Upper lobe of left lung (tissue), 6 donors: ENCODE measurements at regions not wholly inside any gene's neighbourhood (a gene's known extent, or its start where the extent isn't known, plus 50 kb on each side); places are given as distances from the start of the nearest gene placed in this dataset.

ENCODE experiments used
- ATAC-seq, 2 donors: fragments of 200-7000 bp; cut with Tn5 transposase; one replicate each; pipeline ENCODE4 v1.9.1; 2022; ENCODE audit warnings: mild to moderate bottlenecking in 2 of 2, moderate library complexity in 2 of 2; ENCODE audit not compliant: low FRiP score in 2 of 2
- DNase-seq, 2 donors: peaks; one replicate each; pipeline ENCODE4 v3.0.0-alpha.2; 2019 to 2020
- H3K27ac ChIP-seq, 4 donors: fragments of 200-600 bp; sonication (generic); one replicate each; pipeline ENCODE4 v1.5.1; 2016 to 2019
- H3K27me3 ChIP-seq, 4 donors: fragments of 200-600 bp; sonication (generic); one replicate each; pipeline ENCODE4 v1.5.1; 2017 to 2019
- H3K36me3 ChIP-seq, 4 donors: fragments of 200-600 bp; sonication (generic); one replicate each; pipeline ENCODE4 v1.5.1; 2016 to 2019
- H3K4me1 ChIP-seq, 4 donors: fragments of 200-600 bp; sonication (generic); one replicate each; pipeline ENCODE4 v1.5.1; 2018 to 2019
- H3K4me3 ChIP-seq, 4 donors: fragments of 200-600 bp; sonication (generic); one replicate each; pipeline ENCODE4 v1.5.1; 2017 to 2019; ENCODE audit warnings: mild to moderate bottlenecking in 2 of 4, moderate library complexity in 1 of 4
- H3K9me3 ChIP-seq, 4 donors: fragments of 200-600 bp; sonication (generic); one replicate each; pipeline ENCODE4 v1.5.1; 2018 to 2019
- CTCF ChIP-seq, 6 experiments: fragments of 450-650 bp in 4 of 6; fragments of 200-600 bp in 2 of 6; sonication (generic) in 2 of 6; IDR thresholded peaks; one replicate each; pipeline ENCODE4 v1.5.1; 2016 to 2019; ENCODE audit warnings: antibody characterized with exemption in 6 of 6
- EP300 ChIP-seq, 4 donors: sonication (generic); formaldehyde crosslinking; IDR thresholded peaks; one replicate each; pipeline ENCODE4 v1.5.1; 2017; ENCODE audit warnings: antibody characterized with exemption in 4 of 4, control low read depth in 2 of 4
- POLR2A ChIP-seq, 4 donors: fragments of 450-650 bp; IDR thresholded peaks; one replicate each; pipeline ENCODE4 v1.5.1; 2016 to 2017; ENCODE audit warnings: antibody characterized with exemption in 4 of 4, mild to moderate bottlenecking in 2 of 4
- POLR2AphosphoS5 ChIP-seq, 2 donors: sonication (generic); formaldehyde crosslinking; IDR thresholded peaks; one replicate each; pipeline ENCODE4 v1.5.1; 2017; ENCODE audit warnings: antibody characterized with exemption in 2 of 2
- WGBS, 2 donors: methylation state at CpG; one replicate each; pipeline ENCODE4 v1.1.5; 2017 to 2018; 5-methylcytosine and 5-hydroxymethylcytosine counted together
- donor health status: DM: no; HTN: no; CAD: no; lungs with moderate emphysema.
- donor health status: DM: no; HTN: yes; CAD: no; lungs with severe emphysema.

DNA sequence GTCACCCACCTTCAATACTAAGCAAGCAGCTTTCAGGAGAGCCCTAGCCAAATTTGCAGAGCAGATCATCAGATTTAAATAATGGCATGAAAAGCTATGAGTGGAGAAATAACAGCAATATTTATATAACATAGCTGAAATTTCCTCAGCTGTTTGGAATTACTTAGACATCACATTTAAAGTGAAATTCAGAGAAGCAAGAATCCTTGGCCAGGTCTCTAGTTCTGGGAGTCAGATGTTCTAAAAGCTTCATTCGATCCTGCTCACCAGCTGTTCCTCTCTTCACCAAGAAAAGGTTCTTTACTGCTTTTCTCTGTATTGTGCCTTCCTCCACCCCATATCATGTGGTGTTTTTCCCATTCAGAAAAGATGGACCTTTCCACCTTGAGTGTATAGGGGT, 152.3 kb upstream of the JAG1 start:
- H3K4me3 ChIP-seq, result no peak overlapping the region
- H3K27me3 ChIP-seq, result no peaks in the 10 kb centered on the region
- ATAC-seq (no peak), DNase-seq (no peak)
- H3K9me3 ChIP-seq, result no peaks in the 10 kb centered on the region
- H3K27ac ChIP-seq, result no peak overlapping the region
- H3K4me1 ChIP-seq, result no peaks in the 10 kb centered on the region
- H3K36me3 ChIP-seq, result no peaks in the 10 kb centered on the region
- no peak for TF ChIP-seq EP300 (IDR thresholded peaks at IDR 0.05)
- no peak for TF ChIP-seq POLR2A (IDR thresholded peaks at IDR 0.05)
- TF ChIP-seq POLR2AphosphoS5 (IDR thresholded peaks at IDR 0.05), result no peak
- no peak for TF ChIP-seq CTCF (IDR thresholded peaks at IDR 0.05)
- 67 to 91% methylated on average over 1 of the region's 1 CpG for WGBS, 2 donors

GRCh38 chr20:10828180-10828579, 154.4 kb upstream of the JAG1 start:
- no peaks in the 10 kb centered on the region for H3K27me3 ChIP-seq
- H3K4me1 ChIP-seq, result no peaks in the 10 kb centered on the region
- H3K4me3 ChIP-seq, result no peak overlapping the region
- TF ChIP-seq POLR2AphosphoS5 (IDR thresholded peaks at IDR 0.05) (no peak), EP300 (IDR thresholded peaks at IDR 0.05) (no peak), POLR2A (IDR thresholded peaks at IDR 0.05) (no peak), CTCF (IDR thresholded peaks at IDR 0.05) (no peak)
- H3K27ac ChIP-seq, result no peak overlapping the region
- no peaks in the 10 kb centered on the region for H3K9me3 ChIP-seq
- H3K36me3 ChIP-seq, result no peaks in the 10 kb centered on the region
- DNase-seq (no peak), ATAC-seq (no peak)
- WGBS, 2 donors, result 87 to 90% methylated on average over 4 to 5 of the region's 5 CpGs

DNA sequence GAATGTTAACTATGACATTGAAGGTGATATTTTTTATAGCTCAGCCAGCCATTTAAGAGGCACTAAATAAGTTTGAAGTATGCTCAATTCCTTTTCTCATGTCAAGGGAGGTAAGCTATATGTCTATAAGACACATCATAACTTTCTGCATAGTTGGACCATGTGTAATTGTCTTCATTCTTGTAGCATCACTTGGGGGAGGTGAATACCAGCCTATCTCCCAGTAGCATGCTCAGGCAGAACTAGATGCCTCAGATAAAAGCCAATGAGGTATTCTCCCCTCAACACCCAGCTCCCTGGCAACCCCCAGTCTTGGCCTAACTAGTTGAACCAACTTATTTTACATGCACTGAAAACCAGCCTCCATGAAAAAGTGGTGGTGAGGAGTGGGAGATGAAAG, 158.3 kb upstream of the JAG1 start:
- TF ChIP-seq POLR2A (IDR thresholded peaks at IDR 0.05) (no peak), EP300 (IDR thresholded peaks at IDR 0.05) (no peak), CTCF (IDR thresholded peaks at IDR 0.05) (no peak), POLR2AphosphoS5 (IDR thresholded peaks at IDR 0.05) (no peak)

DNA sequence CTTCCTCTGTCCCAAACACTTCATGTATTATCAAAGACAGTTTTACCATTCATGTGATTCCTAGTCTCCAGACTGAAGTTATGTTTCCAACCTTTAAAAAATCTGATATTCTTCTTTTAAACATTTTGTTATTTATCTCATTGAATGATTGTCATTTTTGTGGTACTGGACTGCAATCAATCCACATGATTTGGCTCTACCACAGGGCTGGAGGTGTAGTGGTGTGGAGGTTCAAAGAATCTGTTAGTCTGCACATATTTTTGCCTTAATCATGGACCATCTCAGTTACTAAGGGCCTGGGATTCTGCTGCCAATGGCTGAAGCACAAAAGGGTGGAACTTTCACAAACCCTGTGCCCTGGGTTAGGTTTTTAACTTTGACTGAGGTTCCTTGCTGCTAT, 164.1 kb upstream of the JAG1 start:
- Histone ChIP-seq H3K27me3 (no peaks in the 10 kb centered on the region), H3K9me3 (peaks cover 0 to 16% (median 12%) of the 10 kb centered on the region in 4 donors), H3K4me3 (no peak overlapping the region), H3K4me1 (no peaks in the 10 kb centered on the region), H3K27ac (no peak overlapping the region), H3K36me3 (no peaks in the 10 kb centered on the region)
- DNase-seq (no peak), ATAC-seq (no peak)
- TF ChIP-seq EP300 (IDR thresholded peaks at IDR 0.05) (no peak), POLR2A (IDR thresholded peaks at IDR 0.05) (no peak), POLR2AphosphoS5 (IDR thresholded peaks at IDR 0.05) (no peak), CTCF (IDR thresholded peaks at IDR 0.05) (no peak)

More for the DNA sequence above, 158.3 kb upstream of the JAG1 start:
- Histone ChIP-seq H3K27me3 (no peaks in the 10 kb centered on the region), H3K4me3 (no peak overlapping the region), H3K4me1 (no peaks in the 10 kb centered on the region), H3K36me3 (no peaks in the 10 kb centered on the region), H3K9me3 (no peaks in the 10 kb centered on the region), H3K27ac (no peak overlapping the region)
- ATAC-seq (no peak), DNase-seq (no peak)

DNA sequence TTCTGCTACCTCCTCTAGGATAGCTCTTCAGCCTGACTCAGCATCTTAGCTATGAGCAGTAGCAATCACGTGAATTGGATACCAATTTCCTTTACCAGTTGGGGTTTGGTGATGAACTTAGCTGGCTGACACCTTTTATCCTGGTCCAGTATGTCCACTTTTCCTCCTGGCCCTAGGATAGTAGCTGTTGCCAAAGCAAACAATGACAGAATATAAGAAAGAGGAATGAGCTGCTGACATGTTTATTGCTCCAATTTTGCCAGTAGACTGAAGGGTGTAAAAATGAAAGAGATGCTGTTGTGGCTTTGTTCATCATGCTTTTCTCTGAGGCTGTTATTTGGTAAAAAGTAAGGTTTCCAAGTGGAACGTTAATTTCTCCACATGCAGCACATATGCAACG, 168.3 kb upstream of the JAG1 start:
- no peak for ATAC-seq
- Histone ChIP-seq H3K4me3 (no peak overlapping the region), H3K9me3 (peaks cover 0 to 16% (median 12%) of the 10 kb centered on the region in 4 donors), H3K27ac (no peak overlapping the region), H3K27me3 (no peaks in the 10 kb centered on the region), H3K36me3 (no peaks in the 10 kb centered on the region), H3K4me1 (no peaks in the 10 kb centered on the region)
- TF ChIP-seq EP300 (IDR thresholded peaks at IDR 0.05), result no peak
- TF ChIP-seq POLR2A (IDR thresholded peaks at IDR 0.05), result no peak
- TF ChIP-seq CTCF (IDR thresholded peaks at IDR 0.05), result no peak
- no peak for TF ChIP-seq POLR2AphosphoS5 (IDR thresholded peaks at IDR 0.05)
- WGBS, 2 donors, result 76 to 78% methylated on average over 3 of the region's 3 CpGs
- no peak for DNase-seq
